Glutamatergic neuron (in vitro differentiated cells): ENCODE measurements at regions not wholly inside any gene's neighbourhood (a gene's known extent, or its start where the extent isn't known, plus 50 kb on each side); places are given as distances from the start of the nearest gene placed in this dataset.

Experiments used
- DNase-seq: peaks from one replicate; pipeline ENCODE4 v3.0.0; 2022
- H3K27ac Mint-ChIP-seq: one replicate; pipeline ENCODE4 v1.8.0; 2020; ENCODE audit warnings: mild to moderate bottlenecking, mixed read lengths, inconsistent platforms; ENCODE audit not compliant: unreplicated experiment
- H3K27me3 Mint-ChIP-seq: one replicate; pipeline ENCODE4 v1.8.0; 2020; ENCODE audit warnings: mild to moderate bottlenecking, moderate library complexity, mixed read lengths, inconsistent platforms; ENCODE audit not compliant: unreplicated experiment
- H3K36me3 Mint-ChIP-seq: one replicate; pipeline ENCODE4 v1.8.0; 2020; ENCODE audit warnings: mild to moderate bottlenecking, mixed read lengths, inconsistent platforms; ENCODE audit not compliant: unreplicated experiment
- H3K4me1 Mint-ChIP-seq: one replicate; pipeline ENCODE4 v1.8.0; 2020; ENCODE audit warnings: mild to moderate bottlenecking, low read depth, mixed read lengths, inconsistent platforms; ENCODE audit not compliant: unreplicated experiment
- H3K4me3 Mint-ChIP-seq: one replicate; pipeline ENCODE4 v1.8.0; 2020; ENCODE audit warnings: mild to moderate bottlenecking, mixed read lengths, inconsistent platforms; ENCODE audit not compliant: unreplicated experiment
- H3K9me3 Mint-ChIP-seq: one replicate; pipeline ENCODE4 v1.8.0; 2020; ENCODE audit warnings: mild to moderate bottlenecking, moderate library complexity, mixed read lengths, inconsistent platforms; ENCODE audit not compliant: unreplicated experiment
- TF ChIP-seq, protein P1 (sequence below): fragments of 200-600 bp; sonication (generic); IDR thresholded peaks from one replicate; pipeline ENCODE4 v1.5.0; 2021; ENCODE audit not compliant: partially characterized antibody, unreplicated experiment

DNA sequence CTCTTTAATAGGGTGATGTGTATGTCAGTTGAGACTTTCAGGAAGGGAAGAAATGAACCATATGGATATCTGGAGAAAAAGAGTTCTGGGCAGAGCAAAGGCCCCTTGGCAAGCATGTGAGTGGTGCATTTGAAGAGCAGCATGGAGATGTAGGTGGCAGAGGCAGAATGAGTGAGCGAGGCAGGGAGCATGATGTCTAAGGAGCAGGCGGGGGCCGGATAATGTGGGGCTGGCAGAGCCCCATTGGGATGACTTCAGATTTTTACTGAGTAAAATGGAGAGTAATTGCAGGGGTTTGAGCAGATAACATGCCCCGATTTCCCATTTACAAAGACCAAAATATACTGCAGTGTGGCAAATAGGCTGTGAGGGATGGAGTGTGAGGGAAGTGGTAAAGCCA lies 52.9 kb upstream of the PLCL2 start:
- TF ChIP-seq, protein P1, sequence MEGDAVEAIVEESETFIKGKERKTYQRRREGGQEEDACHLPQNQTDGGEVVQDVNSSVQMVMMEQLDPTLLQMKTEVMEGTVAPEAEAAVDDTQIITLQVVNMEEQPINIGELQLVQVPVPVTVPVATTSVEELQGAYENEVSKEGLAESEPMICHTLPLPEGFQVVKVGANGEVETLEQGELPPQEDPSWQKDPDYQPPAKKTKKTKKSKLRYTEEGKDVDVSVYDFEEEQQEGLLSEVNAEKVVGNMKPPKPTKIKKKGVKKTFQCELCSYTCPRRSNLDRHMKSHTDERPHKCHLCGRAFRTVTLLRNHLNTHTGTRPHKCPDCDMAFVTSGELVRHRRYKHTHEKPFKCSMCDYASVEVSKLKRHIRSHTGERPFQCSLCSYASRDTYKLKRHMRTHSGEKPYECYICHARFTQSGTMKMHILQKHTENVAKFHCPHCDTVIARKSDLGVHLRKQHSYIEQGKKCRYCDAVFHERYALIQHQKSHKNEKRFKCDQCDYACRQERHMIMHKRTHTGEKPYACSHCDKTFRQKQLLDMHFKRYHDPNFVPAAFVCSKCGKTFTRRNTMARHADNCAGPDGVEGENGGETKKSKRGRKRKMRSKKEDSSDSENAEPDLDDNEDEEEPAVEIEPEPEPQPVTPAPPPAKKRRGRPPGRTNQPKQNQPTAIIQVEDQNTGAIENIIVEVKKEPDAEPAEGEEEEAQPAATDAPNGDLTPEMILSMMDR = no peak
- no peak for DNase-seq
- Mint-ChIP-seq H3K4me3 (no peak overlapping the region), H3K36me3 (no peaks in the 10 kb centered on the region), H3K4me1 (peaks cover 5% of the 10 kb centered on the region), H3K27me3 (no peaks in the 10 kb centered on the region), H3K9me3 (peaks cover 4% of the 10 kb centered on the region), H3K27ac (no peak overlapping the region)

DNA sequence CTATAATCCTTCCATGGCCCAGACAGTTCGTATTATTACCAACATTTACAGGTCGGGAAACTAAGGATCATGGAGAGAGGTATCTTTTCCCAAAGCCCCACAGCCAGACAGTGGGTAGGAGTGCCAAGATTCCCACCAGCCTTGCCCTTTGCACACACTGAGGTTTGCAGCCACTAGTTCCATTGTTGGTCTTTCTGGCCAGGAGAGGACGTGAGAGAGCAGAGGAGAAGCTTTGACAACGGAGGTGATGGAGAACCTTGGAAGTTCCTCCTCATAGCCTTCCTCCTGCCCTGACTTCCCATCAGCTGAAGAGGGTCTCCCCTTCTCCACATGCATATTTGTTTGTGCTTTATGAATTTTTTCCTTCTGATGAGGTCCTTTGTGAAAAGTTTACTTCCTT lies 50.5 kb upstream of the PLCL2 start:
- Mint-ChIP-seq H3K9me3 (peaks cover 2% of the 10 kb centered on the region), H3K4me3 (no peak overlapping the region), H3K27me3 (no peaks in the 10 kb centered on the region), H3K4me1 (peaks cover 20% of the 10 kb centered on the region), H3K27ac (no peak overlapping the region), H3K36me3 (no peaks in the 10 kb centered on the region)
- DNase-seq = no peak
- TF ChIP-seq, protein P1 = no peak

DNA sequence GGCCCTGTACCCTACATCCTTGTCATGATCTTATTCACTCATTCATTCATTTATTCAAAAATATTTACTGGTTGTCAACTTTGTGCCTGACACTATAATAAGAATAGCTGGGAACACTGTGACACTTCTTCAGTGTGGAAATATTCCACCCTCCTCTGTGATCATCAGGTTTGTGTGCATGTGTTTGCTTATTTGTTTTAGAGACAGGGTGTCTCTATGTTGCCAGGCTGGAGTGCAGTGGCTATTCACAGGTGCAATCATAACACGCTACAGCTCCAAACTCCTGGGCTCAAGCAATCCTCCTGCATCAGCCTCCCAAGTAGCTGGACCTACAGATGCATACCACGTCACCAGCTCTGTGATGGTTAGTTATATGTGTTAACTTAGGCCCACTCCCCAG lies 50.0 kb upstream of the PLCL2 start:
- H3K27me3 Mint-ChIP-seq = peaks cover 3% of the 10 kb centered on the region
- no peak overlapping the region for H3K27ac Mint-ChIP-seq
- DNase-seq = no peak
- H3K4me1 Mint-ChIP-seq = peaks cover 25% of the 10 kb centered on the region
- TF ChIP-seq, protein P1 = no peak
- H3K9me3 Mint-ChIP-seq = peaks cover 5% of the 10 kb centered on the region
- H3K36me3 Mint-ChIP-seq = no peaks in the 10 kb centered on the region
- H3K4me3 Mint-ChIP-seq = no peak overlapping the region
